Upper lobe of right lung (tissue), 1 donor: ENCODE measurements at regions not wholly inside any gene's neighbourhood (a gene's known extent, or its start where the extent isn't known, plus 50 kb on each side); places are given as distances from the start of the nearest gene placed in this dataset.

ENCODE experiments used
- ATAC-seq: fragments of 200-7000 bp; cut with Tn5 transposase; one replicate; pipeline ENCODE4 v1.9.1; 2020; ENCODE audit warnings: mild to moderate bottlenecking, moderate library complexity
- DNase-seq: peaks from one replicate; pipeline ENCODE4 v3.0.0-alpha.2; 2020
- H3K27ac ChIP-seq: fragments of 200-600 bp; one replicate; pipeline ENCODE4 v1.8.0; 2022
- H3K27me3 ChIP-seq: fragments of 200-600 bp; one replicate; pipeline ENCODE4 v1.8.0; 2022; ENCODE audit warnings: mild to moderate bottlenecking
- H3K36me3 ChIP-seq: fragments of 200-600 bp; one replicate; pipeline ENCODE4 v1.8.0; 2022
- H3K4me1 ChIP-seq: fragments of 200-600 bp; one replicate; pipeline ENCODE4 v1.8.0; 2022
- H3K4me3 ChIP-seq: fragments of 200-600 bp; one replicate; pipeline ENCODE4 v1.8.0; 2022; ENCODE audit warnings: mild to moderate bottlenecking
- H3K9me3 ChIP-seq: fragments of 200-600 bp; one replicate; pipeline ENCODE4 v1.8.0; 2022
- intact Hi-C: fragments of 100-400 bp; cut with DNase I; formaldehyde crosslinking; loops from one replicate; pipeline ENCODE4 v1.11.0; 2022
- TF ChIP-seq, protein P1 (sequence below): fragments of 200-600 bp; IDR thresholded peaks from one replicate; pipeline ENCODE4 v1.8.0; 2022; ENCODE audit warnings: antibody characterized with exemption
- donor health status: DM: no; HTN: yes; CAD: no; lungs with severe emphysema.

- TF ChIP-seq, protein P1, sequence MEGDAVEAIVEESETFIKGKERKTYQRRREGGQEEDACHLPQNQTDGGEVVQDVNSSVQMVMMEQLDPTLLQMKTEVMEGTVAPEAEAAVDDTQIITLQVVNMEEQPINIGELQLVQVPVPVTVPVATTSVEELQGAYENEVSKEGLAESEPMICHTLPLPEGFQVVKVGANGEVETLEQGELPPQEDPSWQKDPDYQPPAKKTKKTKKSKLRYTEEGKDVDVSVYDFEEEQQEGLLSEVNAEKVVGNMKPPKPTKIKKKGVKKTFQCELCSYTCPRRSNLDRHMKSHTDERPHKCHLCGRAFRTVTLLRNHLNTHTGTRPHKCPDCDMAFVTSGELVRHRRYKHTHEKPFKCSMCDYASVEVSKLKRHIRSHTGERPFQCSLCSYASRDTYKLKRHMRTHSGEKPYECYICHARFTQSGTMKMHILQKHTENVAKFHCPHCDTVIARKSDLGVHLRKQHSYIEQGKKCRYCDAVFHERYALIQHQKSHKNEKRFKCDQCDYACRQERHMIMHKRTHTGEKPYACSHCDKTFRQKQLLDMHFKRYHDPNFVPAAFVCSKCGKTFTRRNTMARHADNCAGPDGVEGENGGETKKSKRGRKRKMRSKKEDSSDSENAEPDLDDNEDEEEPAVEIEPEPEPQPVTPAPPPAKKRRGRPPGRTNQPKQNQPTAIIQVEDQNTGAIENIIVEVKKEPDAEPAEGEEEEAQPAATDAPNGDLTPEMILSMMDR = no peak
- ATAC-seq (no peak), DNase-seq (no peak)
- no peaks in the 10 kb centered on the region for H3K9me3 ChIP-seq
- intact Hi-C loops = no loop called here
- H3K4me3 ChIP-seq = no peak overlapping the region
- H3K4me1 ChIP-seq = no peaks in the 10 kb centered on the region
- no peaks in the 10 kb centered on the region for H3K36me3 ChIP-seq
- no peak overlapping the region for H3K27ac ChIP-seq
- no peaks in the 10 kb centered on the region for H3K27me3 ChIP-seq
Observed at GRCh38 chr5:68947986-68948385, 145.8 kb upstream of the SLC30A5 start.

GRCh38 chr5:68949256-68949655, 144.6 kb upstream of the SLC30A5 start:
- ATAC-seq (peak; percentile 17), DNase-seq (no peak)
- no peaks in the 10 kb centered on the region for H3K9me3 ChIP-seq
- H3K27ac ChIP-seq = no peak overlapping the region
- H3K27me3 ChIP-seq = no peaks in the 10 kb centered on the region
- no peaks in the 10 kb centered on the region for H3K36me3 ChIP-seq
- TF ChIP-seq, protein P1 = no peak
- intact Hi-C loops = no loop called here
- no peak overlapping the region for H3K4me3 ChIP-seq
- H3K4me1 ChIP-seq = no peaks in the 10 kb centered on the region

DNA sequence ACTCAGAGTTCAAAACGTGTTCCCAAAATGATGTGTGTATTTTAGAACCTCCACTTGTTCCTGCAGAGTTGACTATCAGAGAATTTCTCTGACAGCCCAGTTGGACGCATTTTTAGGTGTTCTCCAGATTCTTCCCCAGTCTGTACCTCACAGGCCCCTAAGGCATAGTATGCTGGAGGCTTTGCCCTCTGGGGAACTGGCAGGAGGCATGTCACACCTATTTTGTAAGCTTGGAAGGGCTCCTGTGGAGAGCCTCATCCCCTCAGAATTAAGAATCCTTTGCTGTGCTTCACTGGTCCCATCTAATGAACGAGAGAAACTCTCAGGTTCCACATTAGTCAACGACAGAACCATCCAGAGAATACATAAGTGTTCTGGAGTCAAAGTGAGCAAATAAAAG, 144.1 kb upstream of the SLC30A5 start:
- no peaks in the 10 kb centered on the region for H3K27me3 ChIP-seq
- DNase-seq = no peak
- no peak overlapping the region for H3K4me3 ChIP-seq
- H3K4me1 ChIP-seq = no peaks in the 10 kb centered on the region
- no peak overlapping the region for H3K27ac ChIP-seq
- no peaks in the 10 kb centered on the region for H3K9me3 ChIP-seq
- TF ChIP-seq, protein P1 = no peak
- intact Hi-C loops = no loop called here
- no peak for ATAC-seq
- H3K36me3 ChIP-seq = no peaks in the 10 kb centered on the region

- H3K9me3 ChIP-seq = no peaks in the 10 kb centered on the region
- H3K27me3 ChIP-seq = no peaks in the 10 kb centered on the region
- DNase-seq = no peak
- intact Hi-C loops = no loop called here
- TF ChIP-seq, protein P1 = no peak
- no peaks in the 10 kb centered on the region for H3K4me1 ChIP-seq
- H3K36me3 ChIP-seq = no peaks in the 10 kb centered on the region
- H3K27ac ChIP-seq = no peak overlapping the region
- peak; percentile 65 for ATAC-seq
- no peak overlapping the region for H3K4me3 ChIP-seq
Observed at GRCh38 chr5:68950125-68950524, 143.7 kb upstream of the SLC30A5 start.

DNA sequence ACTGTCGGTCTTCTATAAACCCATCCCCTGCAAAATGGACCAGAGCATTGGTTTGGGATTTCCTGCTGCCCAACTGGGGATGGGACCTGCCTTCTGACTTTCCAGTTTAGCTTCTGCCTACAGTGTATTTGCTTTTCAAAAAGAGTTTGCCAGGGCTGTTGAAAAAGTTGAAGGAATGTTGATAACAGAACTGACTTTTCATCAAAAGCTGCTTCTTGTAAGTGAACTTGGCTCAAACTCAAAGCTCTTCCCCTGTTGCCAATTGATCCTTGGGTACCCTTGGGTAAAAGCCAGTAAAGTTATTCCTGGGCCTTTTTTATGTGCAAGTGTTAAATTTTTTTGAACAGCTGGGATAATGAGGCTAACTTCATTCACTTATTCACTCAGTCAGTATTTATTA, 142.9 kb upstream of the SLC30A5 start:
- TF ChIP-seq, protein P1 = no peak
- Histone ChIP-seq H3K4me1 (no peaks in the 10 kb centered on the region), H3K27me3 (no peaks in the 10 kb centered on the region), H3K4me3 (no peak overlapping the region), H3K9me3 (no peaks in the 10 kb centered on the region), H3K36me3 (no peaks in the 10 kb centered on the region), H3K27ac (no peak overlapping the region)
- no peak for DNase-seq
- intact Hi-C loops = no loop called here
- ATAC-seq = no peak

GRCh38 chr5:68953231-68953874, 140.5 kb upstream of the SLC30A5 start:
- Histone ChIP-seq H3K4me3 (no peak overlapping the region), H3K9me3 (no peaks in the 10 kb centered on the region), H3K27ac (no peak overlapping the region), H3K4me1 (no peaks in the 10 kb centered on the region), H3K27me3 (no peaks in the 10 kb centered on the region), H3K36me3 (no peaks in the 10 kb centered on the region)
- intact Hi-C loops = no loop called here
- TF ChIP-seq, protein P1 = no peak
- DNase-seq (no peak), ATAC-seq (no peak)
